ENCODE measurements at regions not wholly inside any gene's neighbourhood (a gene's known extent, or its start where the extent isn't known, plus 50 kb on each side); places are given as distances from the start of the nearest gene placed in this dataset.

GRCh38 chr1:62928885-62929284 is 145.0 kb downstream of the ATG4C start (continued):
- TF ChIP-seq KLF6 (CRISPR knock-in tag; IDR thresholded peaks at IDR 0.05; ENCODE audit: borderline replicate concordance), result no peak

GRCh38 chr1:62937634-62938296 is 153.8 kb downstream of the ATG4C start:
- Histone ChIP-seq H3K4me2 (ENCODE audit: insufficient read depth, low read length) (no peak overlapping the region), H3K9me3 (replicated peaks; ENCODE audit: control insufficient read depth, insufficient read depth, low read depth, low read length) (no peaks in the 10 kb centered on the region), H3K79me2 (ENCODE audit: control insufficient read depth, insufficient read depth, low read length) (no peaks in the 10 kb centered on the region), H3K9ac (ENCODE audit: insufficient read depth in 1 of 2, low read depth in 2 of 2, low read length in 2 of 2) (no peak overlapping the region), H3K9me1 (ENCODE audit: control insufficient read depth, insufficient read depth, low read length) (no peaks in the 10 kb centered on the region), H2AFZ (ENCODE audit: low read depth, low read length) (no peak overlapping the region), H3K27me3 (ENCODE audit: control insufficient read depth in 2 of 2, insufficient read depth in 2 of 2, low read length in 2 of 2) (peaks cover 2 to 18% of the 10 kb centered on the region in 2 experiments; a peak in 3 of 5 replicates), H4K20me1 (replicated peaks; ENCODE audit: control insufficient read depth, insufficient read depth, low read length) (no peaks in the 10 kb centered on the region), H3K36me3 (ENCODE audit: control insufficient read depth, insufficient read depth, low read length) (no peaks in the 10 kb centered on the region), H3K27ac (ENCODE audit: extremely low read depth, low read depth, low read length) (no peak overlapping the region), H3K4me1 (replicated peaks in 1 of 2; ENCODE audit: control insufficient read depth in 2 of 2, insufficient read depth in 2 of 2, low read length in 2 of 2) (no peaks in the 10 kb centered on the region), H3K4me3 (no peak overlapping the region)
- 0% methylated on average over 6 of the region's 6 CpGs for WGBS (ENCODE audit: insufficient coverage, low coverage, missing lambda C conversion rate)
- ChIA-PET POLR2A (no interaction called here), CTCF (ENCODE audit: low intra/inter-chr PET ratio) (no interaction called here)
- TF ChIP-seq MED1 (CRISPR knock-in tag; IDR thresholded peaks at IDR 0.05; ENCODE audit: borderline replicate concordance) (no peak), ZNF740 (CRISPR knock-in tag; IDR thresholded peaks at IDR 0.05) (no peak), ZNF740 (tag; IDR thresholded peaks at IDR 0.05) (no peak), NR2C1 (IDR thresholded peaks at IDR 0.05) (no peak), NR2C1 (tag; IDR thresholded peaks at IDR 0.05) (no peak), TCF7 (IDR thresholded peaks at IDR 0.05; ENCODE audit: borderline replicate concordance) (no peak), ATF6 (CRISPR knock-in tag; IDR thresholded peaks at IDR 0.05) (no peak), CREM (IDR thresholded peaks at IDR 0.05; ENCODE audit: low read depth) (no peak), ETS2 (tag; IDR thresholded peaks at IDR 0.05; ENCODE audit: borderline replicate concordance, poor library complexity, severe bottlenecking) (no peak), WHSC1 (IDR thresholded peaks at IDR 0.05; ENCODE audit: low read length) (no peak), FOXP1 (CRISPR knock-in tag; IDR thresholded peaks at IDR 0.05) (no peak), NR0B1 (IDR thresholded peaks at IDR 0.05; ENCODE audit: partially characterized antibody) (no peak), SP2 (IDR thresholded peaks at IDR 0.05; ENCODE audit: extremely low read depth, low read depth, low read length, poor library complexity, severe bottlenecking) (no peak), KAT7 (CRISPR knock-in tag; IDR thresholded peaks at IDR 0.05; ENCODE audit: borderline replicate concordance) (no peak)
- intact Hi-C loops (cut with micrococcal nuclease), result no loop called here
- FAIRE-seq (no peak), ATAC-seq (no peak), DNase-seq (ENCODE audit: extremely low read depth in 1 of 4, low spot score in 3 of 4) (no peak)
- in situ Hi-C loops (cut with MboI), result no loop called here
- BruUV-seq (replicated peaks), result no TSS peak

Data from K562 (cell line).